H1 (cell line): ENCODE measurements at regions not wholly inside any gene's neighbourhood (a gene's known extent, or its start where the extent isn't known, plus 50 kb on each side); places are given as distances from the start of the nearest gene placed in this dataset.

ENCODE experiments used
- BRCA1 ChIP-seq: IDR thresholded peaks from 2 replicates; pipeline ENCODE4 v1.6.1; 2012; ENCODE audit warnings: low read depth, low read length, improper control_type of control experiment
- CBX8 ChIP-seq: fragments of 300-800, 300-1000 bp; sonication (generic); IDR thresholded peaks from 2 replicates; pipeline ENCODE4 v1.7.1; 2016; ENCODE audit warnings: low read depth, low read length, borderline replicate concordance
- CTCF ChIP-seq, 3 experiments: IDR thresholded peaks; 1 replicate in 2 of 3; 2 replicates in 1 of 3; pipeline versions ENCODE4 v1.5.1 to v1.6.1; 2011; ENCODE audit warnings: low read length in 3 of 3, mild to moderate bottlenecking in 3 of 3, inconsistent platforms in 2 of 3, low read depth in 1 of 3, moderate library complexity in 1 of 3; ENCODE audit not compliant: insufficient read depth in 1 of 3; ENCODE audit errors: control extremely low read depth in 1 of 3
- EZH2 ChIP-seq: fragments of 200-600 bp; sonication (generic); IDR thresholded peaks from 2 replicates; pipeline ENCODE4 v1.7.1; 2012; ENCODE audit warnings: low read depth, mild to moderate bottlenecking, moderate library complexity, low read length, inconsistent platforms; ENCODE audit not compliant: severe bottlenecking
- GABPA ChIP-seq: IDR thresholded peaks from 2 replicates; pipeline ENCODE4 v1.6.1; 2011; ENCODE audit warnings: mild to moderate bottlenecking, low read length, moderate library complexity, borderline replicate concordance; ENCODE audit not compliant: insufficient read depth
- HDAC6 ChIP-seq: IDR thresholded peaks from one replicate; pipeline ENCODE4 v1.7.1; 2012; ENCODE audit warnings: low read depth, mild to moderate bottlenecking, inconsistent platforms, low read length, moderate library complexity
- JUN ChIP-seq: IDR thresholded peaks from 2 replicates; pipeline ENCODE4 v1.6.1; 2011; ENCODE audit warnings: low read depth, mild to moderate bottlenecking, improper control_type of control experiment, low read length
- POLR2A ChIP-seq, 2 experiments: IDR thresholded peaks; 1 replicate in 1 of 2; 2 replicates in 1 of 2; pipeline ENCODE4 v1.6.1; 2011; ENCODE audit warnings: low read depth in 2 of 2, low read length in 2 of 2, mild to moderate bottlenecking in 2 of 2; ENCODE audit errors: control extremely low read depth in 1 of 2
- POLR2AphosphoS5 ChIP-seq: IDR thresholded peaks from 2 replicates; pipeline ENCODE4 v1.6.1; 2011; ENCODE audit warnings: low read depth, low read length
- RFX5 ChIP-seq: IDR thresholded peaks from 2 replicates; pipeline ENCODE4 v1.6.1; 2011; ENCODE audit warnings: low read depth, low read length, improper control_type of control experiment, borderline replicate concordance
- SP2 ChIP-seq: IDR thresholded peaks from 2 replicates; pipeline ENCODE4 v1.6.1; 2012; ENCODE audit warnings: mild to moderate bottlenecking, low read length, inconsistent platforms
- TAF1 ChIP-seq: IDR thresholded peaks from 2 replicates; pipeline ENCODE4 v1.6.1; 2011; ENCODE audit warnings: mild to moderate bottlenecking, low read depth, low read length
- TCF12 ChIP-seq: IDR thresholded peaks from 2 replicates; pipeline ENCODE4 v1.6.1; 2011; ENCODE audit warnings: low read depth, mild to moderate bottlenecking, low read length

DNA sequence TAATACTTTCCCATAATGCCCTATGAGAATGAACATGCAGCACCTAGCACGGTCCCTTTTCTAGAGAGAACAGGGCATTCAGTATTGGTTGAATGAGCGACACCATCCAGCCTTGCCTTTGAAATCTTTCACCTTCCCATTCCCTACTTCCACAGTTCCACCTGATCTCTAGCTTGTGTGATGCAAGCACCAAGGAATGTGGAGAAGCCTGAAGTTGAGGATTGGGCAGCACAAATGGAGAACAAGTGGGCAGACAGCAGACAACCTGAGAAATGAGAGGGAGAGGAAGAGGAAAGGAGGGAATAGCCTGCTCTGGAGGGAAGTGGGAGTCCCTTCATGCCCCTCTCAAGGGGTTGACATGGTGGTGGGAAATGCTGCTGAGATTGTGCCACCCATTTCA is 365.1 kb upstream of the CXorf51A start:
- TF ChIP-seq GABPA: no peak
- no peak for TF ChIP-seq POLR2AphosphoS5
- no peak for TF ChIP-seq POLR2A (IDR thresholded peaks at IDR 0.05; ENCODE audit: control extremely low read depth in 1 of 2, low read depth in 2 of 2, low read length in 2 of 2)
- no peak for TF ChIP-seq BRCA1
- no peak for TF ChIP-seq CTCF (IDR thresholded peaks at IDR 0.05; ENCODE audit: control extremely low read depth in 1 of 3, insufficient read depth in 1 of 3, low read depth in 1 of 3, low read length in 3 of 3)
- no peak for TF ChIP-seq TAF1
- no peak for TF ChIP-seq JUN
- no peak for TF ChIP-seq RFX5
- TF ChIP-seq CBX8: no peak
- no peak for TF ChIP-seq TCF12
- no peak for TF ChIP-seq EZH2
- no peak for TF ChIP-seq SP2
- no peak for TF ChIP-seq HDAC6
